BJ (cell line): ENCODE measurements at regions not wholly inside any gene's neighbourhood (a gene's known extent, or its start where the extent isn't known, plus 50 kb on each side); places are given as distances from the start of the nearest gene placed in this dataset.

Source experiments
- CTCF ChIA-PET: fragments of 350-600 bp; formaldehyde crosslinking; extraction: SDS; loops from one replicate; lab custom pipeline; 2021; ENCODE audit warnings: antibody characterized with exemption, inconsistent platforms; lab: Yijun Ruan, JAX
- POLR2A ChIA-PET: fragments of 300-600 bp; sonication (Branson Sonifier 250); formaldehyde crosslinking; extraction: SDS; loops from one replicate; lab custom pipeline; 2021; ENCODE audit warnings: antibody characterized with exemption; lab: Charles Lee
- DNase-seq: peaks from one replicate; pipeline ENCODE4 v3.0.0-alpha.2; 2011; ENCODE audit warnings: low read depth
- H3K27me3 ChIP-seq: 2 replicates; pipeline ENCODE4 v1.6.0; 2011; ENCODE audit warnings: low read length; ENCODE audit not compliant: control insufficient read depth, insufficient read depth
- H3K36me3 ChIP-seq: 2 replicates; pipeline ENCODE4 v1.5.1; 2011; ENCODE audit warnings: low read length; ENCODE audit not compliant: control insufficient read depth, insufficient read depth
- H3K4me3 ChIP-seq: 2 replicates; pipeline ENCODE4 v1.5.1; 2011; ENCODE audit warnings: low read depth, mild to moderate bottlenecking, control low read depth, low read length
- TF ChIP-seq, protein P1 (sequence below): IDR thresholded peaks from 2 replicates; pipeline ENCODE4 v1.5.1; 2011; ENCODE audit warnings: low read depth, mild to moderate bottlenecking, control low read depth, inconsistent platforms, low read length, moderate library complexity; ENCODE audit not compliant: insufficient read depth

GRCh38 chr2:155687181-155687580 is 645.3 kb downstream of the NR4A2 start:
- H3K4me3 ChIP-seq = no peak overlapping the region
- TF ChIP-seq, protein P1, sequence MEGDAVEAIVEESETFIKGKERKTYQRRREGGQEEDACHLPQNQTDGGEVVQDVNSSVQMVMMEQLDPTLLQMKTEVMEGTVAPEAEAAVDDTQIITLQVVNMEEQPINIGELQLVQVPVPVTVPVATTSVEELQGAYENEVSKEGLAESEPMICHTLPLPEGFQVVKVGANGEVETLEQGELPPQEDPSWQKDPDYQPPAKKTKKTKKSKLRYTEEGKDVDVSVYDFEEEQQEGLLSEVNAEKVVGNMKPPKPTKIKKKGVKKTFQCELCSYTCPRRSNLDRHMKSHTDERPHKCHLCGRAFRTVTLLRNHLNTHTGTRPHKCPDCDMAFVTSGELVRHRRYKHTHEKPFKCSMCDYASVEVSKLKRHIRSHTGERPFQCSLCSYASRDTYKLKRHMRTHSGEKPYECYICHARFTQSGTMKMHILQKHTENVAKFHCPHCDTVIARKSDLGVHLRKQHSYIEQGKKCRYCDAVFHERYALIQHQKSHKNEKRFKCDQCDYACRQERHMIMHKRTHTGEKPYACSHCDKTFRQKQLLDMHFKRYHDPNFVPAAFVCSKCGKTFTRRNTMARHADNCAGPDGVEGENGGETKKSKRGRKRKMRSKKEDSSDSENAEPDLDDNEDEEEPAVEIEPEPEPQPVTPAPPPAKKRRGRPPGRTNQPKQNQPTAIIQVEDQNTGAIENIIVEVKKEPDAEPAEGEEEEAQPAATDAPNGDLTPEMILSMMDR = no peak
- no peaks in the 10 kb centered on the region for H3K27me3 ChIP-seq
- POLR2A ChIA-PET = no interaction called here
- H3K36me3 ChIP-seq = no peaks in the 10 kb centered on the region
- CTCF ChIA-PET = no interaction called here
- DNase-seq = no peak

- Histone ChIP-seq H3K36me3 (no peaks in the 10 kb centered on the region), H3K27me3 (no peaks in the 10 kb centered on the region), H3K4me3 (no peak overlapping the region)
- TF ChIP-seq, protein P1 = no peak
- ChIA-PET POLR2A (no interaction called here), CTCF (interaction anchor here (0.6 kb wide), 1 partner anchor 54 kb away, joined by 3 read pairs; no protein-coding TSS in a partner anchor)
- no peak for DNase-seq
These were observed 652.9 kb downstream of the NR4A2 start for GRCh38 chr2:155679647-155680046.

DNA sequence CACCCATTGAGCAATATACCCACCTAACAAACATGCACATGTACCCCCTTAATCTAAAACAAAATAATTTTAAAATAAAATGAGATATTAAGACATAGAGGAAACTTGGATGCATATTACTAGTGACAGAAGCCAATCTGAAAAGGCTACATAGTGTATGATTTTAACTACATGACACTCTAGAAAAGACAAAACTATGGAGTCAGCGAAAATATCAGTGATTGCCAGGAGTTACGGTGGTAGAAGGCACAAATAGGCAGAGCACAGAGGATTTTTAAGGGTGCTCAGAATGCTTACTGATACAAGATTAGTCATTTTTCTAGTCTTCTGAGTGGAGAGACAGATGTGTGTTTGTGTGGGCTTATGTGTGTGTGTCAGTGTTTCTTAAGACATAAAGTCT is 656.6 kb downstream of the NR4A2 start:
- Histone ChIP-seq H3K4me3 (no peak overlapping the region), H3K27me3 (no peaks in the 10 kb centered on the region), H3K36me3 (no peaks in the 10 kb centered on the region)
- ChIA-PET POLR2A (no interaction called here), CTCF (no interaction called here)
- DNase-seq = no peak
- TF ChIP-seq, protein P1 = no peak

GRCh38 chr2:155665704-155666103 is 666.8 kb downstream of the NR4A2 start:
- ChIA-PET POLR2A (no interaction called here), CTCF (no interaction called here)
- TF ChIP-seq, protein P1 = no peak
- Histone ChIP-seq H3K36me3 (no peaks in the 10 kb centered on the region), H3K27me3 (no peaks in the 10 kb centered on the region), H3K4me3 (no peak overlapping the region)
- DNase-seq = no peak

- ChIA-PET CTCF (no interaction called here), POLR2A (no interaction called here)
- no peak for DNase-seq
- Histone ChIP-seq H3K27me3 (no peaks in the 10 kb centered on the region), H3K4me3 (no peak overlapping the region), H3K36me3 (no peaks in the 10 kb centered on the region)
- TF ChIP-seq, protein P1 = no peak
These were observed 669.3 kb downstream of the NR4A2 start for GRCh38 chr2:155663265-155663664.
